GM18520 (cell line): ENCODE measurements at regions not wholly inside any gene's neighbourhood (a gene's known extent, or its start where the extent isn't known, plus 50 kb on each side); places are given as distances from the start of the nearest gene placed in this dataset.

Experiments used
- ATAC-seq: cut with Tn5 transposase; IDR thresholded peaks from one replicate; pipeline ENCODE4 v1.9.1; 2021; ENCODE audit not compliant: unreplicated experiment

- no peak for ATAC-seq
Observed at GRCh38 chr2:216553482-216554240, 55.0 kb downstream of the RPL37A start.

- peak; percentile 53 for ATAC-seq
Observed at GRCh38 chr2:216554286-216554685, 55.6 kb downstream of the RPL37A start.

- no peak for ATAC-seq
Observed at GRCh38 chr2:216554755-216555154, 56.1 kb downstream of the RPL37A start.

- no peak for ATAC-seq
Observed at GRCh38 chr2:216555274-216555673, 56.6 kb downstream of the RPL37A start.

GRCh38 chr2:216556202-216556601 is 57.6 kb downstream of the RPL37A start:
- no peak for ATAC-seq

GRCh38 chr2:216557413-216557812 is 58.8 kb downstream of the RPL37A start:
- no peak for ATAC-seq

GRCh38 chr2:216557820-216558219 is 59.2 kb downstream of the RPL37A start:
- ATAC-seq: no peak

- ATAC-seq: no peak
Observed at GRCh38 chr2:216559625-216560156, 61.0 kb downstream of the RPL37A start.

GRCh38 chr2:216560838-216561270 is 62.2 kb downstream of the RPL37A start:
- no peak for ATAC-seq

- ATAC-seq: no peak
Observed at GRCh38 chr2:216562696-216563435, 64.2 kb downstream of the RPL37A start.

- no peak for ATAC-seq
Observed at GRCh38 chr2:216563646-216564045, 65.0 kb downstream of the RPL37A start.

- no peak for ATAC-seq
Observed at GRCh38 chr2:216564611-216565010, 66.0 kb downstream of the RPL37A start.

- ATAC-seq: no peak
Observed at GRCh38 chr2:216565956-216566355, 67.3 kb upstream of the IGFBP2 start.

- ATAC-seq: no peak
Observed at GRCh38 chr2:216568576-216568975, 64.6 kb upstream of the IGFBP2 start.

GRCh38 chr2:216569765-216570164 is 63.5 kb upstream of the IGFBP2 start:
- ATAC-seq: no peak

GRCh38 chr2:216570357-216570756 is 62.9 kb upstream of the IGFBP2 start:
- ATAC-seq: no peak

GRCh38 chr2:216571178-216571908 is 61.9 kb upstream of the IGFBP2 start:
- no peak for ATAC-seq

- ATAC-seq: no peak
Observed at GRCh38 chr2:216571909-216572513, 61.2 kb upstream of the IGFBP2 start.

GRCh38 chr2:216572582-216573578 is 60.3 kb upstream of the IGFBP2 start:
- no peak for ATAC-seq

GRCh38 chr2:216574046-216574445 is 59.2 kb upstream of the IGFBP2 start:
- ATAC-seq: no peak
